Forelimb muscle (tissue), 1 donor: ENCODE measurements at regions not wholly inside any gene's neighbourhood (a gene's known extent, or its start where the extent isn't known, plus 50 kb on each side); places are given as distances from the start of the nearest gene placed in this dataset.
"Not testable (repeated sequence)": the region's sequence is repeated elsewhere in the genome, so short reads cannot be mapped to it uniquely, and the experiment has no call there.

Experiments
- DNase-seq: peaks from one replicate; pipeline ENCODE4 v3.0.0-alpha.2; 2013; ENCODE audit warnings: low read depth

GRCh38 chr3:145395421-145395820 is 765.6 kb downstream of the PLOD2 start:
- no peak for DNase-seq

- no peak for DNase-seq
Measured at GRCh38 chr3:145411605-145412004, 749.4 kb downstream of the PLOD2 start.

- no peak for DNase-seq
Measured at GRCh38 chr3:145417678-145418077, 743.3 kb downstream of the PLOD2 start.

GRCh38 chr3:145422556-145422955 is 738.4 kb downstream of the PLOD2 start:
- DNase-seq, result no peak

GRCh38 chr3:145427355-145427754 is 733.6 kb downstream of the PLOD2 start:
- no peak for DNase-seq

GRCh38 chr3:145429546-145429945 is 731.4 kb downstream of the PLOD2 start:
- DNase-seq, result no peak

- no peak for DNase-seq
Measured at GRCh38 chr3:145448436-145448835, 712.5 kb downstream of the PLOD2 start.

GRCh38 chr3:145450018-145450682 is 710.8 kb downstream of the PLOD2 start:
- DNase-seq, result no peak

- no peak for DNase-seq
Measured at GRCh38 chr3:145457825-145458552, 703.0 kb downstream of the PLOD2 start.

GRCh38 chr3:145459681-145460080 is 701.3 kb downstream of the PLOD2 start:
- DNase-seq, result not testable (repeated sequence)

GRCh38 chr3:145471976-145472375 is 689.0 kb downstream of the PLOD2 start:
- no peak for DNase-seq

GRCh38 chr3:145482735-145483134 is 678.2 kb downstream of the PLOD2 start:
- not testable (repeated sequence) for DNase-seq

GRCh38 chr3:145483992-145484391 is 677.0 kb downstream of the PLOD2 start:
- no peak for DNase-seq

GRCh38 chr3:145489011-145489410 is 672.0 kb downstream of the PLOD2 start:
- DNase-seq, result no peak

GRCh38 chr3:145490088-145491048 is 670.6 kb downstream of the PLOD2 start:
- no peak for DNase-seq

GRCh38 chr3:145492456-145492855 is 668.5 kb downstream of the PLOD2 start:
- no peak for DNase-seq

GRCh38 chr3:145517416-145517815 is 643.6 kb downstream of the PLOD2 start:
- DNase-seq, result not testable (repeated sequence)

- no peak for DNase-seq
Measured at GRCh38 chr3:145518639-145519038, 642.3 kb downstream of the PLOD2 start.

GRCh38 chr3:145519398-145520047 is 641.5 kb downstream of the PLOD2 start:
- DNase-seq, result no peak

GRCh38 chr3:145522179-145522578 is 638.8 kb downstream of the PLOD2 start:
- no peak for DNase-seq

GRCh38 chr3:145522893-145523651 is 637.9 kb downstream of the PLOD2 start:
- no peak for DNase-seq
